DND-41 (cell line): ENCODE measurements at regions not wholly inside any gene's neighbourhood (a gene's known extent, or its start where the extent isn't known, plus 50 kb on each side); places are given as distances from the start of the nearest gene placed in this dataset.

Source experiments
- CTCF ChIP-seq: IDR thresholded peaks from 2 replicates; pipeline ENCODE4 v1.5.1; 2012; ENCODE audit warnings: borderline replicate concordance, low read length, moderate library complexity, mild to moderate bottlenecking; ENCODE audit not compliant: poor library complexity, severe bottlenecking; ENCODE audit errors: extremely low read depth
- EZH2 ChIP-seq: IDR thresholded peaks from 3 replicates; pipeline ENCODE4 v1.6.1; 2012; ENCODE audit warnings: borderline replicate concordance, low read depth, mild to moderate bottlenecking, moderate library complexity, low read length, inconsistent platforms; ENCODE audit not compliant: severe bottlenecking

DNA sequence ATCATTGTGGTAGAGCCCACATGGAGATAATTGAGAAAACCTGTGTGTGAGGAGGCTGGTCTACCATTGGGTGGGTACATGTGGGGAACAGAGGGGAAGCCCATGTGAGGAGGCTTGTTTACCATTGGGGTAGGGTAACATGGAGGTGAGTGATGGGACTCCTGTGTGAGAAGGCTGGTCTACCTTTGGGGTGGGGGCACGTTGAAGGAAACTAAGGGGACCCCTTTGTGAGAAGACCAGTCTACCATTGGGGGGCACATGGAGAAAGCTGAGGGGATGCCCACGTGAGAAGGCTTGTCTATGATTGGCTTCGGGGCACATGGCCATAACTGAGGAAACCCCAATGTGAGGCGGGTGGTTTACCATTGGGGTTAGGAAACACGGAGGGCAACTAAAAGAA is 158.5 kb downstream of the FBLN2 start:
- TF ChIP-seq CTCF (no peak), EZH2 (no peak)
